Activated B cell treated with CpG ODN at 0.5 μM for 24 hours (primary cell): ENCODE measurements at regions not wholly inside any gene's neighbourhood (a gene's known extent, or its start where the extent isn't known, plus 50 kb on each side); places are given as distances from the start of the nearest gene placed in this dataset.

ENCODE experiments used
- ATAC-seq: fragments of 200-7000 bp; cut with Tn5 transposase; one replicate; pipeline ENCODE4 v1.10.0; 2021; ENCODE audit warnings: low read depth, mild to moderate bottlenecking, moderate library complexity
- CTCF ChIA-PET: fragments of 350-600 bp; sonication (Branson Sonifier 250); formaldehyde crosslinking; loops from one replicate; lab custom pipeline; 2021; ENCODE audit warnings: antibody characterized with exemption; lab: Charles Lee
- POLR2A ChIA-PET: fragments of 350-600 bp; sonication (Branson Sonifier 250); formaldehyde crosslinking; loops from one replicate; lab custom pipeline; 2021; ENCODE audit warnings: antibody characterized with exemption; lab: Charles Lee
- DNase-seq: peaks from one replicate; pipeline ENCODE4 v3.0.0; 2022
- H3K27ac Mint-ChIP-seq: one replicate; pipeline ENCODE4 v1.8.0; 2020; ENCODE audit warnings: mixed read lengths
- H3K27me3 Mint-ChIP-seq: one replicate; pipeline ENCODE4 v1.8.0; 2021; ENCODE audit warnings: mixed read lengths
- H3K36me3 Mint-ChIP-seq: one replicate; pipeline ENCODE4 v1.8.0; 2021; ENCODE audit warnings: low read depth, mixed read lengths
- H3K4me1 Mint-ChIP-seq: one replicate; pipeline ENCODE4 v1.8.0; 2021; ENCODE audit warnings: mixed read lengths
- H3K4me3 Mint-ChIP-seq: one replicate; pipeline ENCODE4 v1.8.0; 2020; ENCODE audit warnings: mild to moderate bottlenecking, mixed read lengths
- H3K9me3 Mint-ChIP-seq: one replicate; pipeline ENCODE4 v1.8.0; 2020; ENCODE audit warnings: mixed read lengths
- intact Hi-C: fragments of 100-400 bp; cut with micrococcal nuclease; formaldehyde crosslinking; loops from one replicate; pipeline ENCODE4 v1.15.1; 2024
- TF ChIP-seq, protein P1 (sequence below): fragments of 200-600 bp; IDR thresholded peaks from one replicate; pipeline ENCODE4 v1.8.0; 2022; ENCODE audit warnings: antibody characterized with exemption, mild to moderate bottlenecking

- POLR2A ChIA-PET: no interaction called here
Measured at GRCh38 chr18:22688877-22689496, 244.1 kb upstream of the RBBP8 start.

DNA sequence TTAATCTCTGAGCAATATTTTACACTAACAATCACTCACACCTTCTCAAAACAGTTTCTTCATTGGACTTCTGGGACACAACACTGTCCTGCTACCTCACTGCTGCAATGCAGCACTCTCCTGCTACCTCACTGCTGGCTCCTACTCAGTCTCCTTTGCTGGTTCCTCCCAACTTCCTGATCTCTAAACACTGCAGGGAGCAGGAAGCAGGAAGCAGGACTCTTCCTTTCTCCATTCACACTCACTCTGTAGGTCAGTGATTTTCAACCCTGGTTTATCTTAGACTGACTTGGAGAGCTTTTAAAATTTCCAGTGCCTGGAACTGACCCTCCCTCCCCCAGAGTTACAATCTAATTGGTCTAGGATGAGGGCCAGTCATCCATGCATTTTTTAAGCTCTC lies 243.4 kb upstream of the RBBP8 start:
- ChIA-PET CTCF (no interaction called here), POLR2A (no interaction called here)
- TF ChIP-seq, protein P1, sequence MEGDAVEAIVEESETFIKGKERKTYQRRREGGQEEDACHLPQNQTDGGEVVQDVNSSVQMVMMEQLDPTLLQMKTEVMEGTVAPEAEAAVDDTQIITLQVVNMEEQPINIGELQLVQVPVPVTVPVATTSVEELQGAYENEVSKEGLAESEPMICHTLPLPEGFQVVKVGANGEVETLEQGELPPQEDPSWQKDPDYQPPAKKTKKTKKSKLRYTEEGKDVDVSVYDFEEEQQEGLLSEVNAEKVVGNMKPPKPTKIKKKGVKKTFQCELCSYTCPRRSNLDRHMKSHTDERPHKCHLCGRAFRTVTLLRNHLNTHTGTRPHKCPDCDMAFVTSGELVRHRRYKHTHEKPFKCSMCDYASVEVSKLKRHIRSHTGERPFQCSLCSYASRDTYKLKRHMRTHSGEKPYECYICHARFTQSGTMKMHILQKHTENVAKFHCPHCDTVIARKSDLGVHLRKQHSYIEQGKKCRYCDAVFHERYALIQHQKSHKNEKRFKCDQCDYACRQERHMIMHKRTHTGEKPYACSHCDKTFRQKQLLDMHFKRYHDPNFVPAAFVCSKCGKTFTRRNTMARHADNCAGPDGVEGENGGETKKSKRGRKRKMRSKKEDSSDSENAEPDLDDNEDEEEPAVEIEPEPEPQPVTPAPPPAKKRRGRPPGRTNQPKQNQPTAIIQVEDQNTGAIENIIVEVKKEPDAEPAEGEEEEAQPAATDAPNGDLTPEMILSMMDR: no peak
- H3K36me3 Mint-ChIP-seq: no peaks in the 10 kb centered on the region
- no peak overlapping the region for H3K4me3 Mint-ChIP-seq
- no peak overlapping the region for H3K27ac Mint-ChIP-seq
- DNase-seq (no peak), ATAC-seq (no peak)
- no peaks in the 10 kb centered on the region for H3K27me3 Mint-ChIP-seq
- H3K4me1 Mint-ChIP-seq: no peaks in the 10 kb centered on the region
- intact Hi-C loops: no loop called here
- no peaks in the 10 kb centered on the region for H3K9me3 Mint-ChIP-seq

More at GRCh38 chr18:22688877-22689496, 244.1 kb upstream of the RBBP8 start:
- Mint-ChIP-seq H3K27me3 (no peaks in the 10 kb centered on the region), H3K4me3 (no peak overlapping the region), H3K4me1 (no peaks in the 10 kb centered on the region), H3K9me3 (no peaks in the 10 kb centered on the region), H3K36me3 (no peaks in the 10 kb centered on the region), H3K27ac (no peak overlapping the region)
- ATAC-seq: no peak
- CTCF ChIA-PET: no interaction called here
- intact Hi-C loops: no loop called here
- DNase-seq: no peak
- TF ChIP-seq, protein P1: no peak

- Mint-ChIP-seq H3K4me3 (no peak overlapping the region), H3K9me3 (no peaks in the 10 kb centered on the region), H3K36me3 (no peaks in the 10 kb centered on the region), H3K27me3 (no peaks in the 10 kb centered on the region), H3K4me1 (no peaks in the 10 kb centered on the region), H3K27ac (no peak overlapping the region)
- DNase-seq: no peak
- CTCF ChIA-PET: no interaction called here
- POLR2A ChIA-PET: no interaction called here
- ATAC-seq: no peak
- intact Hi-C loops: no loop called here
- TF ChIP-seq, protein P1: no peak
Measured at GRCh38 chr18:22690556-22690955, 242.6 kb upstream of the RBBP8 start.

DNA sequence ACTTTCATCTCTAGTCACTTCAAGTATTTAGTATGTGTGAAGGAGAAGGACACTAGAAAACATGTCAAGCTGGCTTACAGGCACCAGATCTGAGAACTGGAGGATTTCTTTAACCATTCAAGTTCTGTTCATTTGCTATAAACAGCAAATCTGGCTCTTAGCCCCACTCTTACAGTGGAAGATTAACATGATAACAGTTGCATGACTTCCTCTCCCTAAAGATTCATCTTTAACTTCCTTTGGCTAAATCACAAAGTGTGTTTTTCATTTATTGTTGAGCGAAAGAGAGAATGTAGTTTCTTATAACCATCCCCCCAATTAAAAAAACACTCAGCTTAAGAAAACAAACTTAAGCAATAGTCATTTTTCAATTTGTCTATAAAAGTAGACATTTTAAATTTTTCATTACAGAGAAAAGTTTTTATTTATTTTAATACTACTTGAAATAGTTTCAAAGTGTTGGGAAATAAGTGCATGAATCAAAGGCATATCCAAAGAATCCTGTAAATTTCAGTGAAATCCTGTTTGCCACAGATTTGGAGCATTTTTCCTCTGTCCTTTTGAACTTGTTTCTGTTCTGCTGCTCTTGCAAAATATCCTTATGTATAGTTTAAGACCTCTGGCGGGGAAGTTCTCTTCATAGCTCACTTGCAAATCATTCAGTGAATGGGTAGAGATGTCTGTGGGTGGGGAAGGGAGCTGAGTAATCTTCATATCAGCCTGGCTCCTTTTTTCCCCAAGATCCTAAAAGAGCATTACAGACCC lies 241.0 kb upstream of the RBBP8 start:
- intact Hi-C loops: no loop called here
- DNase-seq: no peak
- Mint-ChIP-seq H3K9me3 (no peaks in the 10 kb centered on the region), H3K4me3 (no peak overlapping the region), H3K27me3 (no peaks in the 10 kb centered on the region), H3K36me3 (no peaks in the 10 kb centered on the region), H3K4me1 (no peaks in the 10 kb centered on the region), H3K27ac (no peak overlapping the region)
- POLR2A ChIA-PET: no interaction called here
- ATAC-seq: no peak
- TF ChIP-seq, protein P1: no peak
- CTCF ChIA-PET: no interaction called here

DNA sequence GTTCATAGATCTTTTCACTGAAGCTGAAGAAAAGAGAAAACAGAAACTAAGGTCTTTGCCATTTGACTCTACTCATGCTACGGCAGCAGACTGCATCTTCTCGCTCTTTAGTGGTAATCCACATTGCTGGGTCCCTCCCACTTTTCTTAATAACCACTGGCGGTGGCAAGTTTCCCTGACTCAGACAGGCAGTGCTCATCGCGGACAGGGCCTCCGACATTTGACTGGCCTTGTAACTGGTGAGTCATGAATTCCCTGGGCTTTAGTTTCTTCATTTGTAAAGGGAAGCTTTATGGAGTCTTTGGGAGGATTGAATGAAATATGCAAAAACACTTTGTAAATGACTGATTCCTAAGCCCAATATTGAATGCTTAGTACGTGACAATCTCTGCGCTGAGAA lies 238.2 kb upstream of the RBBP8 start:
- peaks cover 2% of the 10 kb centered on the region for H3K9me3 Mint-ChIP-seq
- H3K4me1 Mint-ChIP-seq: no peaks in the 10 kb centered on the region
- H3K27me3 Mint-ChIP-seq: peaks cover 3% of the 10 kb centered on the region
- ATAC-seq: no peak
- H3K36me3 Mint-ChIP-seq: no peaks in the 10 kb centered on the region
- TF ChIP-seq, protein P1: no peak
- no peak for DNase-seq
- ChIA-PET POLR2A (no interaction called here), CTCF (no interaction called here)
- H3K27ac Mint-ChIP-seq: no peak overlapping the region
- H3K4me3 Mint-ChIP-seq: no peak overlapping the region
- intact Hi-C loops: no loop called here
